Mesenchymal stem cell (in vitro differentiated cells and primary cell): ENCODE measurements at regions not wholly inside any gene's neighbourhood (a gene's known extent, or its start where the extent isn't known, plus 50 kb on each side); places are given as distances from the start of the nearest gene placed in this dataset.

Source experiments
- DNase-seq: peaks from one replicate; pipeline ENCODE4 v3.0.0-alpha.2; 2013
- H2AFZ ChIP-seq: one replicate; pipeline ENCODE4 v1.6.1; 2013; ENCODE audit warnings: low read depth, mild to moderate bottlenecking, control low read depth, inconsistent platforms, low read length, moderate library complexity
- H2AK5ac ChIP-seq: 2 replicates; pipeline ENCODE4 v1.6.1; 2013; ENCODE audit warnings: low read length, moderate library complexity, mild to moderate bottlenecking, inconsistent platforms; ENCODE audit not compliant: severe bottlenecking
- H2BK120ac ChIP-seq: one replicate; pipeline ENCODE4 v1.6.1; 2013; ENCODE audit warnings: low read depth, mild to moderate bottlenecking, inconsistent platforms, low read length, moderate library complexity
- H2BK12ac ChIP-seq, 2 experiments: one replicate each; pipeline ENCODE4 v1.6.1; 2013; ENCODE audit warnings: inconsistent platforms in 2 of 2, low read length in 2 of 2, mild to moderate bottlenecking in 2 of 2, moderate library complexity in 2 of 2, control low read depth in 1 of 2
- H2BK15ac ChIP-seq: one replicate; pipeline ENCODE4 v1.6.1; 2013; ENCODE audit warnings: mild to moderate bottlenecking, low read depth, inconsistent platforms; ENCODE audit not compliant: poor library complexity, severe bottlenecking
- H2BK5ac ChIP-seq: 2 replicates; pipeline ENCODE4 v1.6.1; 2013; ENCODE audit warnings: low read depth, mild to moderate bottlenecking, low read length, control low read depth, inconsistent platforms; ENCODE audit not compliant: poor library complexity, severe bottlenecking
- H3K14ac ChIP-seq, 2 experiments: one replicate each; pipeline ENCODE4 v1.6.1; 2013; ENCODE audit warnings: inconsistent platforms in 2 of 2, low read length in 2 of 2, control low read depth in 1 of 2, mild to moderate bottlenecking in 1 of 2, moderate library complexity in 1 of 2
- H3K18ac ChIP-seq, 2 experiments: one replicate each; pipeline ENCODE4 v1.6.1; 2013; ENCODE audit warnings: inconsistent platforms in 2 of 2, low read length in 2 of 2, control low read depth in 1 of 2, low read depth in 1 of 2, mild to moderate bottlenecking in 1 of 2
- H3K23ac ChIP-seq, 2 experiments: one replicate each; pipeline ENCODE4 v1.6.1; 2013; ENCODE audit warnings: inconsistent platforms in 2 of 2, low read length in 2 of 2, mild to moderate bottlenecking in 2 of 2, moderate library complexity in 2 of 2, control low read depth in 1 of 2
- H3K27ac ChIP-seq: 2 replicates; pipeline ENCODE4 v1.5.1; 2013; ENCODE audit warnings: mild to moderate bottlenecking, moderate library complexity, low read length, control low read depth, inconsistent platforms; ENCODE audit not compliant: poor library complexity, severe bottlenecking
- H3K27me3 ChIP-seq, 2 experiments: 2 replicates each; pipeline versions ENCODE4 v1.6.1 to v1.7.0; 2013; ENCODE audit warnings: low read length in 2 of 2, mild to moderate bottlenecking in 2 of 2, moderate library complexity in 2 of 2, control low read depth in 1 of 2, inconsistent platforms in 1 of 2; ENCODE audit not compliant: control insufficient read depth in 1 of 2, insufficient read depth in 1 of 2
- H3K36me3 ChIP-seq, 2 experiments: 2 replicates each; pipeline versions ENCODE4 v1.6.1 to v1.7.0; 2013; ENCODE audit warnings: low read length in 2 of 2, control low read depth in 1 of 2, inconsistent platforms in 1 of 2, low read depth in 1 of 2, mild to moderate bottlenecking in 1 of 2; ENCODE audit not compliant: insufficient read depth in 2 of 2, control insufficient read depth in 1 of 2
- H3K4ac ChIP-seq, 2 experiments: one replicate each; pipeline ENCODE4 v1.6.1; 2013; ENCODE audit warnings: inconsistent platforms in 2 of 2, low read length in 2 of 2, mild to moderate bottlenecking in 2 of 2, moderate library complexity in 2 of 2, control low read depth in 1 of 2, low read depth in 1 of 2
- H3K4me1 ChIP-seq: 2 replicates; pipeline ENCODE4 v1.6.1; 2013; ENCODE audit warnings: low read depth, low read length, control low read depth; ENCODE audit not compliant: control insufficient read depth, insufficient read depth
- H3K4me2 ChIP-seq: 2 replicates; pipeline ENCODE4 v1.6.1; 2013; ENCODE audit warnings: low read length, mild to moderate bottlenecking, inconsistent platforms; ENCODE audit not compliant: poor library complexity, severe bottlenecking
- H3K4me3 ChIP-seq, 2 experiments: 2 replicates each; pipeline versions ENCODE4 v1.5.1 to v1.7.0; 2013; ENCODE audit warnings: low read length in 2 of 2, mild to moderate bottlenecking in 2 of 2, control low read depth in 1 of 2, low read depth in 1 of 2; ENCODE audit not compliant: insufficient read depth in 1 of 2
- H3K79me1 ChIP-seq: replicated peaks from 2 replicates; pipeline ENCODE4 v1.6.1; 2013; ENCODE audit warnings: mild to moderate bottlenecking, control low read depth, low read length, inconsistent platforms; ENCODE audit not compliant: poor library complexity, severe bottlenecking
- H3K9ac ChIP-seq: 2 replicates; pipeline ENCODE4 v1.7.0; 2013; ENCODE audit warnings: mild to moderate bottlenecking, low read length, moderate library complexity
- H3K9me3 ChIP-seq: 2 replicates; pipeline ENCODE4 v1.7.0; 2013; ENCODE audit warnings: mild to moderate bottlenecking, low read length; ENCODE audit not compliant: control insufficient read depth
- H4K8ac ChIP-seq: one replicate; pipeline ENCODE4 v1.6.1; 2013; ENCODE audit warnings: inconsistent platforms, mild to moderate bottlenecking, low read length, moderate library complexity
- H4K91ac ChIP-seq: one replicate; pipeline ENCODE4 v1.6.1; 2013; ENCODE audit warnings: mild to moderate bottlenecking, low read length, inconsistent platforms
- WGBS: methylation state at CpG from one replicate; pipeline ENCODE4 v1.1.7; 2013; ENCODE audit warnings: mixed read lengths; 5-methylcytosine and 5-hydroxymethylcytosine counted together

GRCh38 chr13:109376936-109377335 lies 409.4 kb downstream of the IRS2 start:
- peaks cover 1% of the 10 kb centered on the region for H3K4me1 ChIP-seq
- H3K18ac ChIP-seq = no peak overlapping the region
- H3K79me1 ChIP-seq = no peaks in the 10 kb centered on the region
- H2AK5ac ChIP-seq = no peak overlapping the region
- no peak overlapping the region for H2BK15ac ChIP-seq
- WGBS = 91% methylated on average over 8 of the region's 9 CpGs
- H4K8ac ChIP-seq = no peak overlapping the region
- no peak overlapping the region for H2BK120ac ChIP-seq
- peaks cover 0 to 4% of the 10 kb centered on the region in 2 experiments for H3K27me3 ChIP-seq
- H3K36me3 ChIP-seq = no peaks in the 10 kb centered on the region
- H3K23ac ChIP-seq = no peak overlapping the region
- H2BK12ac ChIP-seq = no peak overlapping the region
- no peak overlapping the region for H3K4me2 ChIP-seq
- no peak overlapping the region for H3K4me3 ChIP-seq
- H4K91ac ChIP-seq = no peak overlapping the region
- no peak overlapping the region for H3K27ac ChIP-seq
- H3K14ac ChIP-seq = no peak overlapping the region
- no peak overlapping the region for H3K9ac ChIP-seq
- no peak overlapping the region for H3K4ac ChIP-seq
- H3K9me3 ChIP-seq = no peaks in the 10 kb centered on the region
- no peak for DNase-seq
- no peak overlapping the region for H2AFZ ChIP-seq
- no peak overlapping the region for H2BK5ac ChIP-seq

GRCh38 chr13:109374609-109375200 lies 411.7 kb downstream of the IRS2 start:
- Histone ChIP-seq H2BK12ac (no peak overlapping the region), H3K79me1 (no peaks in the 10 kb centered on the region), H3K9me3 (no peaks in the 10 kb centered on the region), H3K4me1 (peaks cover 3% of the 10 kb centered on the region), H3K23ac (no peak overlapping the region), H3K36me3 (no peaks in the 10 kb centered on the region), H2BK5ac (no peak overlapping the region), H4K91ac (no peak overlapping the region), H2BK120ac (no peak overlapping the region), H2AK5ac (no peak overlapping the region), H4K8ac (no peak overlapping the region), H3K4ac (no peak overlapping the region), H3K27ac (no peak overlapping the region), H3K14ac (no peak overlapping the region), H3K27me3 (peaks cover 0 to 6% of the 10 kb centered on the region in 2 experiments), H2AFZ (no peak overlapping the region), H3K4me3 (no peak overlapping the region), H3K18ac (no peak overlapping the region), H3K4me2 (no peak overlapping the region), H3K9ac (no peak overlapping the region), H2BK15ac (no peak overlapping the region)
- WGBS = 86% methylated on average over 10 of the region's 11 CpGs
- DNase-seq = no peak

DNA sequence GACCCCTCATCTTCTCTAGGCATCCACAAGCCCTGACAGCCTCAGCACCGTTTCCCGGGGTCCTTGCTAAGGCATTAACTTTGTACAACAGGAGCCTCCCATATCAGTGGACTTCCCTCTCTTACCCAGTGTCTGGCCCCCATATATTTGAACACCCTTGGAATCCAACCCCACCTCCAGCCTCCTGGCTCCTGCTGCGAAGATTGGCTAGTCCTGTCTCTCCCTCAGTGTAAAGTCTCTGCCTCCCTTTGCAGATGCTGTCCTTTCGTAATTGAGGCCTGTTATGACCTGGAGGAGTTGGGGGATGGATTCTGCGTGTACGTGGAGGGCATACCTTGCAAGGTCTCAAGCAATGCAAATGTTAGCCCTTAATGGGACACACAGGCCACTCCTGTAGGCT lies 413.7 kb downstream of the IRS2 start:
- H4K8ac ChIP-seq = peak overlapping the region; percentile 9
- H2BK5ac ChIP-seq = no peak overlapping the region
- peaks cover 3% of the 10 kb centered on the region for H3K4me1 ChIP-seq
- no peak overlapping the region for H2BK12ac ChIP-seq
- H3K27me3 ChIP-seq = peaks cover 0 to 10% of the 10 kb centered on the region in 2 experiments
- no peak overlapping the region for H3K4me3 ChIP-seq
- H2BK120ac ChIP-seq = no peak overlapping the region
- no peak overlapping the region for H3K27ac ChIP-seq
- no peaks in the 10 kb centered on the region for H3K79me1 ChIP-seq
- H3K9me3 ChIP-seq = no peaks in the 10 kb centered on the region
- no peak overlapping the region for H3K14ac ChIP-seq
- WGBS = 98% methylated on average over 6 of the region's 6 CpGs
- no peak overlapping the region for H2BK15ac ChIP-seq
- H3K4me2 ChIP-seq = no peak overlapping the region
- no peak overlapping the region for H2AFZ ChIP-seq
- no peaks in the 10 kb centered on the region for H3K36me3 ChIP-seq
- H2AK5ac ChIP-seq = no peak overlapping the region
- no peak overlapping the region for H3K18ac ChIP-seq
- DNase-seq = no peak
- no peak overlapping the region for H3K4ac ChIP-seq
- no peak overlapping the region for H4K91ac ChIP-seq
- H3K23ac ChIP-seq = no peak overlapping the region
- H3K9ac ChIP-seq = no peak overlapping the region

DNA sequence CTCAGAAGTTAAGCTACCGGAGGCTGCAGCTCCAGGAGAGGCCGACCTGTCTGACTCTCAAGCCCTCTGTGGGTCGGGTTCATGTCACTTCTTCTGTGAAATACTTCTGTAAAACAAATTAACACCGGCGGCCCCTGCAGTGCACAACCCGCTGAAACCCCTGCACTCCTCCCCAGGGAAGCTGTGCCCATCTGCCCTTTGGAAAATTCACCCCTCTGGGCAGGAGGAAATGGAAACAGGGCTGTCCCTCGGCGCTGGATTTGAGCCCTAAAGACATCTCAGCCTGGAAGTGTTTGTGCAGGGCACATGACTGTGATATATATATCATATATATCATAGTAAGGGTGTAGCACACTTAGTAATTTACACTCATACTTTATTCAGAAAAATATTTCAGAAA lies 415.3 kb downstream of the IRS2 start:
- Histone ChIP-seq H2BK12ac (no peak overlapping the region), H3K4me3 (no peak overlapping the region), H2BK5ac (no peak overlapping the region), H3K18ac (no peak overlapping the region), H3K9me3 (peaks cover under 1% of the 10 kb centered on the region), H2AFZ (no peak overlapping the region), H4K8ac (no peak overlapping the region), H3K36me3 (no peaks in the 10 kb centered on the region), H3K23ac (no peak overlapping the region), H2BK120ac (no peak overlapping the region), H4K91ac (no peak overlapping the region), H2AK5ac (no peak overlapping the region), H2BK15ac (no peak overlapping the region), H3K4me2 (no peak overlapping the region), H3K27ac (no peak overlapping the region), H3K4me1 (peaks cover 1% of the 10 kb centered on the region), H3K9ac (no peak overlapping the region), H3K14ac (no peak overlapping the region), H3K27me3 (peaks cover 0 to 10% of the 10 kb centered on the region in 2 experiments), H3K4ac (no peak overlapping the region), H3K79me1 (no peaks in the 10 kb centered on the region)
- 82% methylated on average over 6 of the region's 8 CpGs for WGBS
- DNase-seq = no peak
